BLaER1 (cell line): ENCODE measurements at regions not wholly inside any gene's neighbourhood (a gene's known extent, or its start where the extent isn't known, plus 50 kb on each side); places are given as distances from the start of the nearest gene placed in this dataset.
"Not testable (repeated sequence)": the region's sequence is repeated elsewhere in the genome, so short reads cannot be mapped to it uniquely, and the experiment has no call there.

Source experiments
- H3K27ac ChIP-seq: shearing (Covaris generic); formaldehyde crosslinking; 2 replicates; pipeline ENCODE4 v1.8.1; 2022
- H3K27me3 ChIP-seq: shearing (Covaris generic); formaldehyde crosslinking; 2 replicates; pipeline ENCODE4 v1.8.1; 2022
- H3K36me3 ChIP-seq: shearing (Covaris generic); formaldehyde crosslinking; 2 replicates; pipeline ENCODE4 v1.8.1; 2022
- H3K4me1 ChIP-seq: shearing (Covaris generic); formaldehyde crosslinking; 2 replicates; pipeline ENCODE4 v1.8.1; 2022
- H3K4me2 ChIP-seq: shearing (Covaris generic); formaldehyde crosslinking; 2 replicates; pipeline ENCODE4 v1.8.1; 2022
- H3K4me3 ChIP-seq: shearing (Covaris generic); formaldehyde crosslinking; 2 replicates; pipeline ENCODE4 v1.8.1; 2022
- H3K9ac ChIP-seq: shearing (Covaris generic); formaldehyde crosslinking; 2 replicates; pipeline ENCODE4 v1.8.1; 2022
- H3K9me3 ChIP-seq: shearing (Covaris generic); formaldehyde crosslinking; 2 replicates; pipeline ENCODE4 v1.8.1; 2022
- H4K20me1 ChIP-seq: shearing (Covaris generic); formaldehyde crosslinking; 2 replicates; pipeline ENCODE4 v1.8.1; 2022
- Cebpa-rat ChIP-seq: shearing (Covaris generic); IDR thresholded peaks from 2 replicates; pipeline ENCODE4 v1.8.1; 2022

DNA sequence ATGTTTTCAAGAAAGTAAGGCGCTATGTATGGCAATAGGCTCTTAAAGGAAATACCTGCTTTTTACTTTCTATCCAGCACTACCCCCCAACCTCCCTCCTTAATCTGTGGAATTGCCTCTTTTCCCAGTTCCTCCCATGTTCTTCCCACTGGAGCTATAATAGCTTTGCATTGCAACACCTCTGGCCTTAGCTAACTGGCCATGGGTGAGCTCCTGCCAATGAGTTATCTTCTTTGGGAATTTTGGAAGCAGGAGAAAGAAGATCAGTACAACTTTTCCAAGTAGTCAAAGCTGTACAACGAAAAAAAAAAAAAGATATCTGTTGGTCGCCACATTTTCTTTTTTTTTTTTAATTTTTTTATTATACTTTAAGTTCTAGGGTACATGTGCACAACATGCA, 398.0 kb downstream of the NPIPA8 start:
- no peak overlapping the region for H3K4me2 ChIP-seq
- H3K27ac ChIP-seq, result no peak overlapping the region
- TF ChIP-seq Cebpa-rat, result no peak
- H3K4me1 ChIP-seq, result 0 out of 2 replicates have a peak, but pooled peaks cover 4% of the 10 kb centered on the region
- no peak overlapping the region for H3K4me3 ChIP-seq
- H4K20me1 ChIP-seq, result no peaks in the 10 kb centered on the region
- no peaks in the 10 kb centered on the region for H3K9me3 ChIP-seq
- no peaks in the 10 kb centered on the region for H3K27me3 ChIP-seq
- no peak overlapping the region for H3K9ac ChIP-seq
- H3K36me3 ChIP-seq, result no peaks in the 10 kb centered on the region

- Histone ChIP-seq H4K20me1 (no peaks in the 10 kb centered on the region), H3K4me2 (no peak overlapping the region), H3K9me3 (no peaks in the 10 kb centered on the region), H3K4me3 (no peak overlapping the region), H3K4me1 (0 out of 2 replicates have a peak, but pooled peaks cover 4% of the 10 kb centered on the region), H3K9ac (no peak overlapping the region), H3K27ac (no peak overlapping the region), H3K36me3 (no peaks in the 10 kb centered on the region), H3K27me3 (no peaks in the 10 kb centered on the region)
- TF ChIP-seq Cebpa-rat, result no peak
These were observed 399.7 kb downstream of the NPIPA8 start for GRCh38 chr16:17936766-17937402.

DNA sequence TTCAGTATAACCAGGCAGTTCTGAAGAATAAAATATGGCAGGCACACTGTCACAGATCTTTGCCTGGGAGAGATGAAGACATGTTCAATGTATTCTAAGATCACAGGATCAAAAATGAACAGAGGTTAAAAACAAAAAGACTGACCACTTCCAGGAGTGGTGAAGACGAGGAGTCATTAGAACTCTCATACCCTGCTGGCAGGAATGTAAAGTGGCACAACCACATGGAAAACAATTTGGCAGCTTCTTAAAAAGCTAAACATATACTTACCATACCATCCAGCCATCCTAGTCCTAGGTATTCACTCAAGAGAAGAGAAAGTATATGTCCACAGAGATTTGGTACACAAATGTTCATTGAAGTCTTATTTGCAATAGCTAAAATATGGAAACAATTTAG, 406.3 kb downstream of the NPIPA8 start:
- no peaks in the 10 kb centered on the region for H3K4me1 ChIP-seq
- H4K20me1 ChIP-seq, result no peaks in the 10 kb centered on the region
- H3K36me3 ChIP-seq, result no peaks in the 10 kb centered on the region
- TF ChIP-seq Cebpa-rat, result no peak
- H3K9ac ChIP-seq, result no peak overlapping the region
- no peak overlapping the region for H3K27ac ChIP-seq
- no peaks in the 10 kb centered on the region for H3K9me3 ChIP-seq
- no peak overlapping the region for H3K4me2 ChIP-seq
- no peak overlapping the region for H3K4me3 ChIP-seq
- no peaks in the 10 kb centered on the region for H3K27me3 ChIP-seq

GRCh38 chr16:17926866-17927399, 409.6 kb downstream of the NPIPA8 start:
- Histone ChIP-seq H3K27ac (no peak overlapping the region), H3K4me2 (no peak overlapping the region), H3K9ac (no peak overlapping the region)

GRCh38 chr16:17926461-17926860, 410.1 kb downstream of the NPIPA8 start:
- no peak overlapping the region for H3K4me2 ChIP-seq
- no peaks in the 10 kb centered on the region for H4K20me1 ChIP-seq
- no peaks in the 10 kb centered on the region for H3K4me1 ChIP-seq
- H3K9me3 ChIP-seq, result no peaks in the 10 kb centered on the region
- no peak overlapping the region for H3K9ac ChIP-seq
- TF ChIP-seq Cebpa-rat, result no peak
- H3K27me3 ChIP-seq, result no peaks in the 10 kb centered on the region
- no peak overlapping the region for H3K4me3 ChIP-seq
- H3K27ac ChIP-seq, result no peak overlapping the region
- H3K36me3 ChIP-seq, result no peaks in the 10 kb centered on the region

More at GRCh38 chr16:17926866-17927399, 409.6 kb downstream of the NPIPA8 start:
- no peak for TF ChIP-seq Cebpa-rat
- no peaks in the 10 kb centered on the region for H3K36me3 ChIP-seq
- no peaks in the 10 kb centered on the region for H3K9me3 ChIP-seq
- no peaks in the 10 kb centered on the region for H3K27me3 ChIP-seq
- H4K20me1 ChIP-seq, result no peaks in the 10 kb centered on the region
- H3K4me3 ChIP-seq, result no peak overlapping the region
- H3K4me1 ChIP-seq, result no peaks in the 10 kb centered on the region

DNA sequence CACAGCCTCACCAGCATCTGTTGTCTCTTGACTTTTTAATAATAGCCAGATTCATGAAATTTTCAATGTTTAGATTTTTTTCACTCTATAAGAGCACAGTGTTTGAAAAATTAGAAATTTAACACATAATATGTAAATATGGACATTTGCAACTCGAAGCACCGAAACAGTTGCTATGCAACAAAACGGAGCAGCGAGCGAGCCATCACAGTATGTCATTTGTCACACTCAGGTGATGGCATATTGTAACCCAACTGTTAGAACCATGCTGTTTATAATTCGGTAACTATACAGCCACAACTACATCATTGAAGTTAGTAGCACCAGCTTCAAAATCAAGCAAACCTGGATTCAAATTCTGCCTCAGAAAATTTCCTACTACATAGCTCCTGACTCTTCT, 410.8 kb downstream of the NPIPA8 start:
- Histone ChIP-seq H3K4me1 (no peaks in the 10 kb centered on the region), H3K9me3 (no peaks in the 10 kb centered on the region), H3K4me3 (no peak overlapping the region), H3K9ac (no peak overlapping the region), H3K27me3 (no peaks in the 10 kb centered on the region), H3K27ac (no peak overlapping the region), H4K20me1 (no peaks in the 10 kb centered on the region), H3K36me3 (no peaks in the 10 kb centered on the region), H3K4me2 (no peak overlapping the region)
- TF ChIP-seq Cebpa-rat, result no peak

- peaks cover 8% of the 10 kb centered on the region for H3K9me3 ChIP-seq
- H4K20me1 ChIP-seq, result no peaks in the 10 kb centered on the region
- no peaks in the 10 kb centered on the region for H3K4me1 ChIP-seq
- no peak overlapping the region for H3K27ac ChIP-seq
- H3K36me3 ChIP-seq, result no peaks in the 10 kb centered on the region
- TF ChIP-seq Cebpa-rat, result no peak
- no peaks in the 10 kb centered on the region for H3K27me3 ChIP-seq
- no peak overlapping the region for H3K4me3 ChIP-seq
- no peak overlapping the region for H3K4me2 ChIP-seq
- H3K9ac ChIP-seq, result no peak overlapping the region
These were observed 415.1 kb downstream of the NPIPA8 start for GRCh38 chr16:17921357-17921978.

DNA sequence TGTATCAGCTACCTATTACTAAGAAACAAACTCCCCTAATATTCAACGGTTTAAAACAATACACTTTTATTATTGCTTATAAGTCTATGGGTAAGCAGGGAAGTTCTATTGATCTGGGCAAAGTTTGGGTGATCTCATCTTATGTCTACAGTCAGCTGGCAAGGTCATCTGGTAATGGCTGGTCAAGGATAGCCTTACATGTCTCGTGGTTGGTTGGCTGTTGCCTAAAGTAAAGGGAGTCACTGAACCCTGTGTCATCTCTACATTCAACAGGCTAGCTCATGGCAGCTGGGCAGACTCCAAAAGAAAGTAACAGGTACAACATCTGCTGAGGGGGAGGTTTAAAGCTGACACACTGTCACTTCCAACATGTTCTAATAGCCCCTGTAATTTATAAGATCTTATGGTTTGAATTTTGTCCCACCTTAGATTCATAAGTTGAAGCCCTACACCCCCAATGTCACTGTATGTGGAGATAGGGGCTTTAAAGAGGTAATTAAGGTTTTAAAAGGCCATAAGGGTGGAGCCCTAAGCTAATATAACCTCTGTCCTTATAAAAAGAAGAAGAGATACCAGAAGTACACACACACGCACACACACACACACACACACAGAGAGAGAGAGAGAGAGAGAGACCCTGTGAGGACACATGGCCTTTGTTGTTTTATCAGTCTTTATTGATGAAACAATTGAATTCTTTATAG, 419.1 kb downstream of the NPIPA8 start:
- H3K9ac ChIP-seq, result no peak overlapping the region
- no peaks in the 10 kb centered on the region for H3K4me1 ChIP-seq
- no peak for TF ChIP-seq Cebpa-rat
- peaks cover 8% of the 10 kb centered on the region for H3K9me3 ChIP-seq
- H3K4me2 ChIP-seq, result no peak overlapping the region
- H3K4me3 ChIP-seq, result no peak overlapping the region
- H3K27ac ChIP-seq, result no peak overlapping the region
- no peaks in the 10 kb centered on the region for H3K36me3 ChIP-seq
- no peaks in the 10 kb centered on the region for H3K27me3 ChIP-seq
- H4K20me1 ChIP-seq, result no peaks in the 10 kb centered on the region

DNA sequence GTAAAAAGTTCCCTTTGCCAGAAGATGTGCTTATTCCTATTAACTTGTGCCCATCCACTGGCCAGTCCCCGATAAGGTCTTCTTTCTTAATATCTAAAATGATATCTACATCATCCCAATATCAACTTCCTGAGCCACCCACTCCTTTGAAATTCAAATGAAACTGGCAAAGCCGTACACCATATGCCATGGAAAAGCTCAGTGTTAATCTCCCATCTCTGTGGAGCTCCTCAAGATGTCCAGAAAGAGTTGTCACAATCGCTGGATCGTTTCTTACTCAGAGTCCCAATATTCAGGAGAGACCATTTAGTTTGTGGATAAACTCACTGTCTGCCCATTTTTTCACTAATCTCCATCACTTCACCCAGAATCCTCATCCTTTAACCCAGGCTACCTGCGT, 420.7 kb downstream of the NPIPA8 start:
- TF ChIP-seq Cebpa-rat, result no peak
- Histone ChIP-seq H3K36me3 (no peaks in the 10 kb centered on the region), H3K9ac (no peak overlapping the region), H4K20me1 (no peaks in the 10 kb centered on the region), H3K27ac (no peak overlapping the region), H3K4me3 (no peak overlapping the region), H3K4me1 (no peaks in the 10 kb centered on the region), H3K27me3 (no peaks in the 10 kb centered on the region), H3K9me3 (peaks cover 8% of the 10 kb centered on the region), H3K4me2 (no peak overlapping the region)

- Histone ChIP-seq H4K20me1 (no peaks in the 10 kb centered on the region), H3K9ac (no peak overlapping the region), H3K4me3 (no peak overlapping the region), H3K27me3 (no peaks in the 10 kb centered on the region), H3K9me3 (peaks cover 7% of the 10 kb centered on the region), H3K36me3 (no peaks in the 10 kb centered on the region), H3K4me2 (no peak overlapping the region), H3K27ac (no peak overlapping the region), H3K4me1 (no peaks in the 10 kb centered on the region)
- TF ChIP-seq Cebpa-rat, result no peak
These were observed 422.4 kb downstream of the NPIPA8 start for GRCh38 chr16:17914168-17914567.

- H3K4me3 ChIP-seq, H3K4me1 ChIP-seq, H3K9me3 ChIP-seq, H3K9ac ChIP-seq, H3K27ac ChIP-seq, H3K4me2 ChIP-seq, H3K27me3 ChIP-seq, H3K36me3 ChIP-seq, H4K20me1 ChIP-seq: not testable (repeated sequence)
These were observed 425.0 kb downstream of the NPIPA8 start for GRCh38 chr16:17911578-17911977.

DNA sequence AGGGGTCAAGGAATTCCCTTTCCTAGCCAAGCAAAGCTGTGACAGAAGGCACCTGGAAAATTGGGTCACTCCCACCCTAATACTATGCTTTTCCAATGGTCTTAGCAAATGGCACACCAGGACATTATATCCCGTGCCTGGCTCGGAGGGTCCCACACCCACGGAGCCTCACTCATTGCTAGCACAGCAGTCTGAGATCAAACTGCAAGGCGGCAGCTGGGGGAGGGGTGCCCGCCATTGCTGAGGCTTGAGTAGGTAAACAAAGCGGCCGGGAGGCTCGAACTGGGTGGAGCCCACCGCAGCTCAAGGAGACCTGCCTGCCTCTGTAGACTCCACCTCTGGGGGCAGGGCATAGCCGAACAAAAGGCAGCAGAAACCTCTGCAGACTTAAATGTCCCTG, 429.9 kb downstream of the NPIPA8 start:
- H3K4me2 ChIP-seq, H3K4me1 ChIP-seq, H3K9me3 ChIP-seq, H3K9ac ChIP-seq, H3K36me3 ChIP-seq, H3K4me3 ChIP-seq, H3K27me3 ChIP-seq, H3K27ac ChIP-seq, H4K20me1 ChIP-seq: not testable (repeated sequence)
